Bronchial epithelial cell (primary cell): ENCODE measurements at regions not wholly inside any gene's neighbourhood (a gene's known extent, or its start where the extent isn't known, plus 50 kb on each side); places are given as distances from the start of the nearest gene placed in this dataset.

Source experiments
- DNase-seq: peaks from one replicate; pipeline ENCODE4 v3.0.0-alpha.2; 2010; ENCODE audit warnings: low read depth
- FAIRE-seq: peaks from 2 replicates; lab custom pipeline; 2011; peaks lifted over from hg19 to GRCh38; lab: Jason Lieb, UNC
- H3K27me3 ChIP-seq: 2 replicates; pipeline ENCODE4 v1.5.1; 2011; ENCODE audit warnings: low read length; ENCODE audit not compliant: control insufficient read depth, insufficient read depth
- H3K36me3 ChIP-seq: 2 replicates; pipeline ENCODE4 v1.5.1; 2011; ENCODE audit warnings: low read length; ENCODE audit not compliant: control insufficient read depth, insufficient read depth
- H3K4me3 ChIP-seq: 2 replicates; pipeline ENCODE4 v1.5.1; 2011; ENCODE audit warnings: mild to moderate bottlenecking, low read depth, low read length, control low read depth
- CTCF ChIP-seq: IDR thresholded peaks from 2 replicates; pipeline ENCODE4 v1.5.1; 2011; ENCODE audit warnings: mild to moderate bottlenecking, moderate library complexity, low read length, control low read depth, inconsistent platforms; ENCODE audit not compliant: insufficient read depth, severe bottlenecking

DNA sequence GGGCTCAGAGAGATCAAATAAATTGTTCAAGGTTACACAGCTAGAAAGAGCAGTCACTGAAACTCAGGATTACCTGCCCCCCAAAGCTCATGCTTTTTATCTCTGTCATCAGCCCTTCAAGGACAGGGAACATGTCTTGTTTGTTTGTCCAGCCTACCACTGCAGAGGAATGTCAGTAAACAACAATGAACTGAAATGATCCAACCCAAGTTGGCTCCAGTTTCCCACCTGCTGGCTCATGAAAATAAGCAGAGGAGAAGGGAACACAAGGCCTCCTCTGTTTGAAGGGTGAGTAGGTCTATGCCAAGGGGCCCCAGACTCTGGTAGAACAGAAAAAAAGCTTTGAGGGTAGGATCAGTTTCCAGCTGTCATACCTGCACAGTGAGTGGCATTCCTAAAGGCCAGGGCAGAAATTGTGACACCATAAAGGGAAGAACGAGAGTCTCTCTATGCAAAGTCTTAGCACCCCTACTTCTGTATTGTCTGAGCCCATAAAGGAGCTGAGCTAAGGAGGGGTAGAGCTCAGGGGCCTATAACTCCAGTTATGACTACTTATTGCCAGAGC lies 115.2 kb downstream of the TRIM36 start:
- Histone ChIP-seq H3K4me3 (no peak overlapping the region), H3K36me3 (no peaks in the 10 kb centered on the region), H3K27me3 (no peaks in the 10 kb centered on the region)
- no peak for FAIRE-seq
- DNase-seq: no peak
- TF ChIP-seq CTCF: no peak

DNA sequence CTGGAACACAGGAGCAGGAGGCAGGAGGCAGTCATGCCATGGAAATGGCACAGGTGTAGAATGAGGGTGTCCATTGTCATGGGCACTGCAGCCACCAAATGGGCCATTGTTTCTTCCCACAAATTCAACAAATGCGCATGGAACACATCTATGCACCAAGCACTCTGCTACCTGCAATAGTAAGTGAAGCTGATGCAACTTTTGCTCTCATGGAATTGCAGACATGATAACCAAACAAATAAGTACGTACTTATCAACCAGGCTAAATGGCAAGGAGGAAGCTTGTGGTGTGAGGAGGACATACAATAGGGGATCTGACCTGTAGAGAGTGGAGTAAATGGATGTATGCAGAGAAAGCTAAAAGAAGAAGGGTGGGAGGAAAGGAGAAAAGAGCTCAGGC lies 116.8 kb downstream of the TRIM36 start:
- DNase-seq: no peak
- no peaks in the 10 kb centered on the region for H3K36me3 ChIP-seq
- no peaks in the 10 kb centered on the region for H3K27me3 ChIP-seq
- TF ChIP-seq CTCF: no peak
- FAIRE-seq: no peak
- H3K4me3 ChIP-seq: no peak overlapping the region

GRCh38 chr5:115050866-115051265 lies 118.8 kb downstream of the TRIM36 start:
- Histone ChIP-seq H3K27me3 (no peaks in the 10 kb centered on the region), H3K4me3 (no peak overlapping the region), H3K36me3 (no peaks in the 10 kb centered on the region)
- DNase-seq: no peak
- TF ChIP-seq CTCF: no peak
- no peak for FAIRE-seq

DNA sequence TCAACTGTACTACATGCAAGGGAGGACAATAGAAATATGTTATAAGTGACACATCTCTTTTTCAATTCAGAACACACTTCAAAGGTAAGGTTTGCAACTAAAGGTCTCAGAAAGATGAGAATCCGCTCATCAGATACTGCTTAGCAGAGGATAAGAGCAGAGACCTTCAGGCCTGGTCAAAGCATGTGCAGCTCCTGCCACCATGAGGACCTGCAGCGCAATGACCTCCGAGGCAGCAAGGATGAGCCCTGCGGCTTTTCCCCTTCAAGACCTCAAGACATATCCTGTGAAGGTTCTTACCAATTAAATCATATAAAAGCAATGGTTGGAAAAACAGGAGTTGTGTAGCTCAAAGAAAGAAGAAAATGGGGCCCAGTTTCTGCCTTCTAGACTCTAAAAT lies 135.8 kb downstream of the TRIM36 start:
- FAIRE-seq (no peak), DNase-seq (no peak)
- no peaks in the 10 kb centered on the region for H3K36me3 ChIP-seq
- H3K27me3 ChIP-seq: no peaks in the 10 kb centered on the region
- no peak overlapping the region for H3K4me3 ChIP-seq
- no peak for TF ChIP-seq CTCF

- no peaks in the 10 kb centered on the region for H3K36me3 ChIP-seq
- FAIRE-seq (no peak), DNase-seq (no peak)
- TF ChIP-seq CTCF: no peak
- no peaks in the 10 kb centered on the region for H3K27me3 ChIP-seq
- no peak overlapping the region for H3K4me3 ChIP-seq
Measured at GRCh38 chr5:115028557-115028956, 141.2 kb downstream of the TRIM36 start.

- FAIRE-seq: no peak
- TF ChIP-seq CTCF: no peak
- DNase-seq: no peak
- Histone ChIP-seq H3K36me3 (no peaks in the 10 kb centered on the region), H3K4me3 (no peak overlapping the region), H3K27me3 (no peaks in the 10 kb centered on the region)
Measured at GRCh38 chr5:115024922-115025321, 144.8 kb downstream of the TRIM36 start.
